GM12873 (cell line): ENCODE measurements at regions not wholly inside any gene's neighbourhood (a gene's known extent, or its start where the extent isn't known, plus 50 kb on each side); places are given as distances from the start of the nearest gene placed in this dataset.
A peak's percentile ranks its signal among the peaks of the same experiment; 100 is the strongest.

Experiments
- TF ChIP-seq, protein P1 (sequence below): IDR thresholded peaks from 2 replicates; pipeline ENCODE4 v1.5.1; 2012; ENCODE audit warnings: low read depth, mild to moderate bottlenecking, moderate library complexity, low read length, control low read depth; ENCODE audit not compliant: insufficient read depth; ENCODE audit errors: missing control alignments

DNA sequence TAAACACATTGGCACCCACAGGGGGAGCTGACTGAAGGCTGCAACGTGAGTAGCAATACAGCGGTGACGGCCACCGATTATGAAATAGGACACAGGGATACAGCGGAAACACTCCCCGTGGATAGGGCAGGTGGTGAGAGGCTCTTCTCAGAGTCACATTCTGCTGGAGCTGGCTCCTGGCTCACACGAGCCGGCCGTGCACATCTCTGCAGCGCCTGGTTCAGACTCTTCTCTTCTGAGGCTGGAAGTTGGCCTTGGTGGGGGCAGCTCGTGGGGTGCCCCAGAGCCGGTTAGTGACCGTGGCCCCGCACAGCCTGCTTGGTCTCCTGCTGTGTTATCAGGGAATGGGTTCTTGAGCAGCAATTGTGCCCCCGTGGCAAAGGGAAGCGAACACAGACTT lies 61.3 kb upstream of the EN2 start:
- TF ChIP-seq, protein P1, sequence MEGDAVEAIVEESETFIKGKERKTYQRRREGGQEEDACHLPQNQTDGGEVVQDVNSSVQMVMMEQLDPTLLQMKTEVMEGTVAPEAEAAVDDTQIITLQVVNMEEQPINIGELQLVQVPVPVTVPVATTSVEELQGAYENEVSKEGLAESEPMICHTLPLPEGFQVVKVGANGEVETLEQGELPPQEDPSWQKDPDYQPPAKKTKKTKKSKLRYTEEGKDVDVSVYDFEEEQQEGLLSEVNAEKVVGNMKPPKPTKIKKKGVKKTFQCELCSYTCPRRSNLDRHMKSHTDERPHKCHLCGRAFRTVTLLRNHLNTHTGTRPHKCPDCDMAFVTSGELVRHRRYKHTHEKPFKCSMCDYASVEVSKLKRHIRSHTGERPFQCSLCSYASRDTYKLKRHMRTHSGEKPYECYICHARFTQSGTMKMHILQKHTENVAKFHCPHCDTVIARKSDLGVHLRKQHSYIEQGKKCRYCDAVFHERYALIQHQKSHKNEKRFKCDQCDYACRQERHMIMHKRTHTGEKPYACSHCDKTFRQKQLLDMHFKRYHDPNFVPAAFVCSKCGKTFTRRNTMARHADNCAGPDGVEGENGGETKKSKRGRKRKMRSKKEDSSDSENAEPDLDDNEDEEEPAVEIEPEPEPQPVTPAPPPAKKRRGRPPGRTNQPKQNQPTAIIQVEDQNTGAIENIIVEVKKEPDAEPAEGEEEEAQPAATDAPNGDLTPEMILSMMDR, result no peak

DNA sequence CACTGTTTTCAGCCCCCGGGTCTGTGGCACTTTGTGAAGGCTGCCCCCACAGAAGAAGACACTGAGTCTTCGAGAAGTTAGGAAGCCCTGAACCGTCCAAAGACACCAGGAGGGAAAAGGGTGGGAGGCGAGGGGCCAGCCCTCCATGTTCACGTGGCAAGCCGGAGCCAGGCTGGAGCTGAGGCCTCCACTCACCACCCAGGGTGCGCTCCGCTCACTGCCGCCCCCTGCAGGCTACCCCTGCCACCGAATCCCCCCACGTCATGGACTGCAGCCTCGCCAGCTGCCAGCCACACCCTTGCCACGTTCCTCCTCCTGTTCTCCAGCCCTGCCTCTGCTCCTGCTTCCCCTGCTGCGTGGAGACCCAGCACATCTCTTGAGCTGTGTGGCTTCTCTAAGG lies 59.0 kb upstream of the EN2 start:
- TF ChIP-seq, protein P1, result peak; percentile 57

DNA sequence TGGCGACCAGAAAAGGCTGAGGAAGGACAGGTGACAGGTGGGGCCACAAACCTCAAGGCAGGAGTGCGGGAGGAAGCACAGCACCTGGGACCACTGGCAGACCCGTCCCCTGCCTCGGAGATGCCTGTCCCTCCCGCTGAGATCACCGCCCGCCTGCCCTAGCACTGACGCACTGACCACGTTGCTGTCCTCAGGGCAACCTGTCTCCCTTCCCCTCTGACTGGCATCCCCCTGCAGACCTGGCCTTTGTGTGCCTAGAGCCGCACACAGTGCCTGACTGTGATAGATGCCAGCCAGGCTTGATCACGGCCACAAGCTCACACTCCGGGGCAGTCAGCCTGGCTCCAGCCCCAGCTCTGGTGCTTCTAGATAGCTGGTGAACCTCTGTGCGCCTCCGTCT lies 58.4 kb upstream of the EN2 start:
- TF ChIP-seq, protein P1, result no peak

DNA sequence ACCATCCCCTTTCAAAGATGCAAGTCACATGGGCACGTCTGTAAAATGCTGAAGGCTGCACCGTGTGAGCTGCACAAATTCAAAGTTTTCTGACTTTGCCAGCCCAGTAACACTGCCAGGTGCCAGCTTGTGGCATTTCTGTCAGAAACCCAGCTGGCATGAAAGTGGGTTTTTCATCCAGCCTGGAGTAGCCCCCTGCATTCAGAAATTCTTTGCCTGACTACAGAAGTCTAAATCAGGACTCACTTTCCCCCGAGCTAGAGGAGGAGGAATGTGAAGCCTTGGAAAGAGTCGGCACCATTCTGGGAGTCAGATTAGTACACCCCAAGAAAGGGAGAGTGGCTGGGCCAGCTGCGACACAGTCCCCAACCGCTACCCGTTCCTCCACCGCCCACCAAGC lies 56.7 kb upstream of the EN2 start:
- TF ChIP-seq, protein P1, result no peak

DNA sequence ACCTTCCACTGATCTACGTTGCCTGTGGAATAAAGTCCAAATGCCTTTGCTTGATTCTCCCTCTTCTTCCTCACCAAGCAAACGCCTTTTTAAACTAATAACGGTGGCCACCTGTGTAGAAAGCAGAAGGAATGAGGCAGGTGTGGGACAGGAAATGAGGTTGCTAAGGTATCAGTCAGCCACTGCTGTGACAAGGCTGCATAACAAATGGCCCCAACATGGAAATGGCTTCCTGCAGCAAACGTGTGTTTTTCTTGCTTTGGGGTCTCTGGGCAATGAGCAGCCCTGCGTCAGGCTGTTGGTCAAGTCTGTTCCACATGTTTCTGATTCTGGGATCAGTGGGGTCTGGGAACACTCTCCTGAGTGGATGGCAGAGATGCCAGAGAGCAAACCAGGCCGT lies 56.0 kb upstream of the EN2 start:
- TF ChIP-seq, protein P1, result no peak

DNA sequence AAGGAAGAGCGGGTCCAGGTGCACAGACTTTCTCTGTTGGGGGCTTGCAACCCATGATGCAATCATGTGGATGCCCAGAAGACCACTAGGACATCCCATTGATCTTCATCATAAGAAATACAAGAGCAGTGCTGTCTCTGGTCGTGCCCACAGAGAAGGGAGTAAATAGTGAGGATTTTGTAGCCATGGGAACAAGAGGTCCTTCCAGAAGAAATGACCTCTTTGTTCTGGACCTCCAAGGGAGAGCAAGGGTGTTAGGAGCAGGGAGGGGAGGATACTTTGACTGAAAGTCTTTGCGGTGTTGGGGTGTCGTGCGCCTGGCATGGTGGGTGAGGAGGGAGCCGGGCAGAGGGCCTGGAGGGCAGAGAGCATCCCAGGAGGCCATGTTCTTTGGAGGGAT lies 55.0 kb upstream of the EN2 start:
- TF ChIP-seq, protein P1, result no peak

DNA sequence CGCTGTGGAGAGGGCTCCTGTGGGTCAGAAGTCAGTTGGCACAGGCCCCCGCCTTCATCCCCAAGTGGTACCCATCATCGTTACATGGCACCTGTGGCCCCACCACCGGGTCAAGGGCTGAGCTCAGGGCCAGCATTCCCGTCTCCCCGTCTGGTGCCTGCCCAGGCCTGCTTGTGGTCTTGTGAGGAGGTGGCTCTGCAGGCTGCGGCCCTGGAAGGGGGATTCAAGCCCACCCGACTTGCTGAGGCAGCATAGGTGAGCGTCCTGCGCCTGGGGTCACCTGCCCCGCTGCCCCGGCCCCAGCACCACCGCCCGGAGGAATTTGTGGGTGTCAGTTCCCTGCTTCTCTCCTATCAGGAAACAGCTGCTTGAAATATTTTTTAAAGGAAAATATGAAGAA lies 53.0 kb upstream of the EN2 start:
- TF ChIP-seq, protein P1, result no peak
